ENCODE measurements at regions not wholly inside any gene's neighbourhood (a gene's known extent, or its start where the extent isn't known, plus 50 kb on each side); places are given as distances from the start of the nearest gene placed in this dataset.

GRCh38 chr6:104648347-104648746 lies 211.4 kb downstream of the HACE1 start:
- H3K9ac ChIP-seq (ENCODE audit: low read length), result no peak overlapping the region
- H2BK120ac ChIP-seq (ENCODE audit: low read depth, low read length), result no peak overlapping the region
- H3K18ac ChIP-seq (ENCODE audit: low read depth in 1 of 2, low read length in 2 of 2), result no peak overlapping the region
- H3K4me1 ChIP-seq (ENCODE audit: control insufficient read depth, insufficient read depth, low read depth, low read length), result no peaks in the 10 kb centered on the region
- H2BK12ac ChIP-seq (ENCODE audit: low read length in 2 of 2), result no peak overlapping the region
- no peak overlapping the region for H2BK15ac ChIP-seq (ENCODE audit: low read depth, poor library complexity, severe bottlenecking)
- H3K4me2 ChIP-seq (ENCODE audit: low read length, poor library complexity, severe bottlenecking), result no peak overlapping the region
- H3K4ac ChIP-seq (ENCODE audit: low read depth in 1 of 2, low read length in 2 of 2), result no peak overlapping the region
- H3K36me3 ChIP-seq (ENCODE audit: control insufficient read depth in 1 of 2, insufficient read depth in 2 of 2, low read depth in 1 of 2, low read length in 2 of 2), result no peaks in the 10 kb centered on the region
- H4K91ac ChIP-seq (ENCODE audit: low read length), result no peak overlapping the region
- H2AFZ ChIP-seq (ENCODE audit: low read depth, low read length), result no peak overlapping the region
- H3K4me3 ChIP-seq (ENCODE audit: insufficient read depth in 1 of 2, low read depth in 1 of 2, low read length in 2 of 2), result no peak overlapping the region
- H4K8ac ChIP-seq (ENCODE audit: low read length), result no peak overlapping the region
- H3K27ac ChIP-seq (ENCODE audit: low read length, poor library complexity, severe bottlenecking), result no peak overlapping the region
- DNase-seq, result no peak
- H3K23ac ChIP-seq (ENCODE audit: low read length in 2 of 2), result no peak overlapping the region
- H3K27me3 ChIP-seq (ENCODE audit: control insufficient read depth in 1 of 2, insufficient read depth in 1 of 2, low read length in 2 of 2), result no peaks in the 10 kb centered on the region
- no peaks in the 10 kb centered on the region for H3K79me1 ChIP-seq (replicated peaks; ENCODE audit: low read length, poor library complexity, severe bottlenecking)
- WGBS, result no CpG with 5 or more reads among the region's 1 CpG
- no peak overlapping the region for H3K14ac ChIP-seq (ENCODE audit: low read length in 2 of 2)
- no peaks in the 10 kb centered on the region for H3K9me3 ChIP-seq (ENCODE audit: control insufficient read depth, low read length)
- H2BK5ac ChIP-seq (ENCODE audit: low read depth, low read length, poor library complexity, severe bottlenecking), result no peak overlapping the region
- no peak overlapping the region for H2AK5ac ChIP-seq (ENCODE audit: low read length, severe bottlenecking)

GRCh38 chr6:104644848-104645247 lies 214.9 kb downstream of the HACE1 start:
- no peak overlapping the region for H3K27ac ChIP-seq (ENCODE audit: low read length, poor library complexity, severe bottlenecking)
- no peak overlapping the region for H3K23ac ChIP-seq (ENCODE audit: low read length in 2 of 2)
- DNase-seq, result no peak
- H4K8ac ChIP-seq (ENCODE audit: low read length), result no peak overlapping the region
- H3K4me2 ChIP-seq (ENCODE audit: low read length, poor library complexity, severe bottlenecking), result no peak overlapping the region
- H2BK15ac ChIP-seq (ENCODE audit: low read depth, poor library complexity, severe bottlenecking), result no peak overlapping the region
- H3K18ac ChIP-seq (ENCODE audit: low read depth in 1 of 2, low read length in 2 of 2), result peak overlapping the region in 1 of 2 experiments; percentile 18
- H3K79me1 ChIP-seq (replicated peaks; ENCODE audit: low read length, poor library complexity, severe bottlenecking), result no peaks in the 10 kb centered on the region
- H3K27me3 ChIP-seq (ENCODE audit: control insufficient read depth in 1 of 2, insufficient read depth in 1 of 2, low read length in 2 of 2), result no peaks in the 10 kb centered on the region
- no peak overlapping the region for H2BK5ac ChIP-seq (ENCODE audit: low read depth, low read length, poor library complexity, severe bottlenecking)
- no peak overlapping the region for H2BK120ac ChIP-seq (ENCODE audit: low read depth, low read length)
- H3K4me3 ChIP-seq (ENCODE audit: insufficient read depth in 1 of 2, low read depth in 1 of 2, low read length in 2 of 2), result no peak overlapping the region
- H3K4me1 ChIP-seq (ENCODE audit: control insufficient read depth, insufficient read depth, low read depth, low read length), result no peaks in the 10 kb centered on the region
- WGBS, result 88% methylated on average over 1 of the region's 1 CpG
- no peak overlapping the region for H3K14ac ChIP-seq (ENCODE audit: low read length in 2 of 2)
- H2AFZ ChIP-seq (ENCODE audit: low read depth, low read length), result no peak overlapping the region
- no peaks in the 10 kb centered on the region for H3K36me3 ChIP-seq (ENCODE audit: control insufficient read depth in 1 of 2, insufficient read depth in 2 of 2, low read depth in 1 of 2, low read length in 2 of 2)
- H2AK5ac ChIP-seq (ENCODE audit: low read length, severe bottlenecking), result no peak overlapping the region
- peak overlapping the region in 1 of 2 experiments; percentile 43 for H2BK12ac ChIP-seq (ENCODE audit: low read length in 2 of 2)
- H4K91ac ChIP-seq (ENCODE audit: low read length), result no peak overlapping the region
- no peak overlapping the region for H3K4ac ChIP-seq (ENCODE audit: low read depth in 1 of 2, low read length in 2 of 2)
- no peak overlapping the region for H3K9ac ChIP-seq (ENCODE audit: low read length)
- H3K9me3 ChIP-seq (ENCODE audit: control insufficient read depth, low read length), result no peaks in the 10 kb centered on the region

GRCh38 chr6:104642871-104643270 lies 216.8 kb downstream of the HACE1 start:
- WGBS, result 42% methylated on average over 2 of the region's 2 CpGs
- no peak overlapping the region for H4K91ac ChIP-seq (ENCODE audit: low read length)
- DNase-seq, result peak; percentile 28
- no peak overlapping the region for H2AK5ac ChIP-seq (ENCODE audit: low read length, severe bottlenecking)
- no peak overlapping the region for H2AFZ ChIP-seq (ENCODE audit: low read depth, low read length)
- peak overlapping the region; percentile 63 to 73 for H3K18ac ChIP-seq (ENCODE audit: low read depth in 1 of 2, low read length in 2 of 2)
- no peak overlapping the region for H3K23ac ChIP-seq (ENCODE audit: low read length in 2 of 2)
- no peaks in the 10 kb centered on the region for H3K79me1 ChIP-seq (replicated peaks; ENCODE audit: low read length, poor library complexity, severe bottlenecking)
- no peaks in the 10 kb centered on the region for H3K27me3 ChIP-seq (ENCODE audit: control insufficient read depth in 1 of 2, insufficient read depth in 1 of 2, low read length in 2 of 2)
- no peak overlapping the region for H3K9ac ChIP-seq (ENCODE audit: low read length)
- no peak overlapping the region for H4K8ac ChIP-seq (ENCODE audit: low read length)
- no peak overlapping the region for H3K27ac ChIP-seq (ENCODE audit: low read length, poor library complexity, severe bottlenecking)
- no peak overlapping the region for H2BK120ac ChIP-seq (ENCODE audit: low read depth, low read length)
- H3K4me2 ChIP-seq (ENCODE audit: low read length, poor library complexity, severe bottlenecking), result no peak overlapping the region
- no peaks in the 10 kb centered on the region for H3K36me3 ChIP-seq (ENCODE audit: control insufficient read depth in 1 of 2, insufficient read depth in 2 of 2, low read depth in 1 of 2, low read length in 2 of 2)
- no peak overlapping the region for H2BK15ac ChIP-seq (ENCODE audit: low read depth, poor library complexity, severe bottlenecking)
- H3K4me1 ChIP-seq (ENCODE audit: control insufficient read depth, insufficient read depth, low read depth, low read length), result no peaks in the 10 kb centered on the region
- H3K4me3 ChIP-seq (ENCODE audit: insufficient read depth in 1 of 2, low read depth in 1 of 2, low read length in 2 of 2), result no peak overlapping the region
- no peaks in the 10 kb centered on the region for H3K9me3 ChIP-seq (ENCODE audit: control insufficient read depth, low read length)
- H2BK12ac ChIP-seq (ENCODE audit: low read length in 2 of 2), result peak overlapping the region in 1 of 2 experiments; percentile 10
- no peak overlapping the region for H2BK5ac ChIP-seq (ENCODE audit: low read depth, low read length, poor library complexity, severe bottlenecking)
- no peak overlapping the region for H3K14ac ChIP-seq (ENCODE audit: low read length in 2 of 2)
- H3K4ac ChIP-seq (ENCODE audit: low read depth in 1 of 2, low read length in 2 of 2), result peak overlapping the region; percentile 17

GRCh38 chr6:104640761-104641160 lies 219.0 kb downstream of the HACE1 start:
- H4K8ac ChIP-seq (ENCODE audit: low read length), result peak overlapping the region; percentile 12
- H3K36me3 ChIP-seq (ENCODE audit: control insufficient read depth in 1 of 2, insufficient read depth in 2 of 2, low read depth in 1 of 2, low read length in 2 of 2), result no peaks in the 10 kb centered on the region
- H3K4me3 ChIP-seq (ENCODE audit: insufficient read depth in 1 of 2, low read depth in 1 of 2, low read length in 2 of 2), result no peak overlapping the region
- H2AK5ac ChIP-seq (ENCODE audit: low read length, severe bottlenecking), result no peak overlapping the region
- no peak overlapping the region for H3K4me2 ChIP-seq (ENCODE audit: low read length, poor library complexity, severe bottlenecking)
- no peaks in the 10 kb centered on the region for H3K79me1 ChIP-seq (replicated peaks; ENCODE audit: low read length, poor library complexity, severe bottlenecking)
- peak overlapping the region in 1 of 2 experiments; percentile 4 for H2BK12ac ChIP-seq (ENCODE audit: low read length in 2 of 2)
- H3K9me3 ChIP-seq (ENCODE audit: control insufficient read depth, low read length), result no peaks in the 10 kb centered on the region
- H3K4me1 ChIP-seq (ENCODE audit: control insufficient read depth, insufficient read depth, low read depth, low read length), result no peaks in the 10 kb centered on the region
- DNase-seq, result no peak
- H3K18ac ChIP-seq (ENCODE audit: low read depth in 1 of 2, low read length in 2 of 2), result peak overlapping the region in 1 of 2 experiments; percentile 40
- H3K27me3 ChIP-seq (ENCODE audit: control insufficient read depth in 1 of 2, insufficient read depth in 1 of 2, low read length in 2 of 2), result no peaks in the 10 kb centered on the region
- H2AFZ ChIP-seq (ENCODE audit: low read depth, low read length), result no peak overlapping the region
- H3K27ac ChIP-seq (ENCODE audit: low read length, poor library complexity, severe bottlenecking), result no peak overlapping the region
- H4K91ac ChIP-seq (ENCODE audit: low read length), result no peak overlapping the region
- H3K23ac ChIP-seq (ENCODE audit: low read length in 2 of 2), result no peak overlapping the region
- no peak overlapping the region for H3K14ac ChIP-seq (ENCODE audit: low read length in 2 of 2)
- H3K9ac ChIP-seq (ENCODE audit: low read length), result no peak overlapping the region
- WGBS, result 92% methylated on average over 6 of the region's 6 CpGs
- H3K4ac ChIP-seq (ENCODE audit: low read depth in 1 of 2, low read length in 2 of 2), result peak overlapping the region in 1 of 2 experiments; percentile 85
- no peak overlapping the region for H2BK15ac ChIP-seq (ENCODE audit: low read depth, poor library complexity, severe bottlenecking)
- peak overlapping the region; percentile 29 for H2BK120ac ChIP-seq (ENCODE audit: low read depth, low read length)
- no peak overlapping the region for H2BK5ac ChIP-seq (ENCODE audit: low read depth, low read length, poor library complexity, severe bottlenecking)

All from mesenchymal stem cell (in vitro differentiated cells and primary cell).